HG02885 (cell line): ENCODE measurements at regions not wholly inside any gene's neighbourhood (a gene's known extent, or its start where the extent isn't known, plus 50 kb on each side); places are given as distances from the start of the nearest gene placed in this dataset.

ENCODE experiments used
- ATAC-seq: cut with Tn5 transposase; IDR thresholded peaks from one replicate; pipeline ENCODE4 v1.9.1; 2021; ENCODE audit warnings: mild to moderate bottlenecking; ENCODE audit not compliant: unreplicated experiment, poor library complexity

DNA sequence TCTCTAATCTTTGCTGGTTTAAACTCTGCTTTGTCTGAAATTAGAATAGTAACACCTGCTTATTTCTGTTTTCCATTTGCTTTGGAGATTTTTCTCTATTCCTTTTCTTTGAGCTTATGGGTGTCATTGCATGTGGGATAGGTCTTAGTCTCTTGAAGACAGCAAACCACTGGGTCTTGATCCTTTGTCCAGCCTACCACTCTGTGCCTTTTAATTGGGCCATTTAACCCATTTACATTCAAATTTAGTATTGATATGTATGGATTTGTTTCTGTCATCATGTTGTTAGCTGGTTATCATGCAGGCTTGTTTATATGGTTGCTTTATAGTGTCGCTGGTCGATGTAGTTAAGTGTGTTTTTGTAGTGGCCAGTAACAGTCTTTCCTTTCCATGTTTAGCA, 914.7 kb downstream of the MAT2B start:
- ATAC-seq: no peak

DNA sequence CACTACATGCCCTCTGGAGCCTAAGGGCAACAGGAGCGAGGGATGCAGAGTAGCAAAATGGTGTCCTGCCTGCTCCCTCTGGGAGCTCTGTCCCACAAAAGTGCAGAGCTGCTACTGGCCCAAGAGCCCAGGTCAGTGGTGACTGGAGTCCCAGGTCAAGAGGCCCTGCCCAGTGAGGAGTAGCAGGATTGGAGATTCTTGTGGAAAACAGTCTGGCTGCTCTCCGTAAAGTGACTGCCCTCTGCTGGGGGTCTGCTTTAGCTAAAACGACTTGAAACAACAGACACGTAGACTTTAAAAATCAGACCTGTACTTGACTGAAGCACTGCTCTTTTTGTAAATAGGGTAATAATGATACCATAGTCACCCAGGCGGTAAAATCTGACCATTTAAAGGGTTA, 917.0 kb downstream of the MAT2B start:
- ATAC-seq: no peak

DNA sequence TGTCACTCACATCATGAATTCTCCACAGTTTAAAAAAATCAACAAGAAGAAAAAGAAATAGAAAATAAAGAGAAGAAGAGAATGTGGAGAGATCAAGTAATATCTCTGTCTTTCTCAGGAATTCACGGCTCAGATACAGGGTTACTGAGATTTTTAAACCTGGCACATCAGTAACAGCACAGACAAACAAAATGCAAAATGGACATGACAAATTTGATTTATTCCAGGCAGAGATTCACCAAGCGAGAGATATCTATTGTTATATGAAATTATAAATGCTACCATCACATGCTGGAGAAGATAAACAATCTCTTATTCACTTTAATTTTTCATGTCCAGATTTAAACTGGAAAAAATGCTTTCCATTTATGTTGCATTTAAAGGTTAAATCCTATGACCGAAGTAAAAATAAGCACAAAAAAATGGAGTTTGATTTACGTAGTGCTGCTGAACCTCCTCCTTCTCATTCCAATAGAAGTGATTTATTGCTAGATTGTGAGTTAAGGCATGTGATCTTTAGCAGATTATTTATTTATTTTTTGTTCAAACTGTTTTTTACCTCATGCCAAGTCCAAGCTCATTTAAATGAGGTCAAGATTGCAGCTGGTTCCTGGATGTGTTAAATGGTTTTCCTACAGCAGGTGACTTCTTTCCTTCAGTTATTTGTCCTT, 926.4 kb downstream of the MAT2B start:
- ATAC-seq: no peak

DNA sequence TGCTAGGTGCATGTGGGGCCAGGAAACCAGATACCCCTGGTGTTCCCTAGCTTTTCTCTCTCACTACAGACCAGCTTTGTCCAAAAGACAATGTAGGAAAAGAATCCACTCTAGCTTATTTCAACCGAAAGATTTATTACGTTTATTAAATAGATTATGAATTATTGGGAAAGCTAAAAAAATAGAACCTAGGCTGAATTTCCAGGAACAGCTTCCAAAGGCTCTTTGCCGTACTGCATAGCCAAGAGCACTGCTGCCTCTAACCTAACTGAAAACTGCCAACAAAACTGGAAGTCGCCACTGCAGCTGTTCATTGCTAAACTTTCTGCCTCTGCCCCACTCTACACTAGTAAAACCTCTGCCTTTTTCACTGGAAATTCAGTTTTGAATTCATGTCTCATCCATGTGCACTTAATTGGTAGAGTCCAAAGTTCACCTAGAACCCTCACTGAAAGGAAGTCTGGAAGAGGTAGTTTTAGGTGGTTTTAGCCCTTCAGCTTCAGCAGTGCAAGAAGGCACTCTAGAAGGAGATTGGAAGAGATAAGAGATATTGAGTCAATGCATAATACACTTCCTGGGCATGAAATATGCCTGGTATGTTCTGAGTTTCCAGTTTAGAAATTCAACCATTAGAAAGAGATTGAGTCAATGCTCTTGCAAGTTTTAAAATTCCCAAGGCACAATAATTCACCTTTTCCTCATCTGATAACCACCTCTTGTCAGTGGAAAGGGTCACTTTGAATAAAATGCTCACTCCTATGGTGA, 927.9 kb downstream of the MAT2B start:
- no peak for ATAC-seq

DNA sequence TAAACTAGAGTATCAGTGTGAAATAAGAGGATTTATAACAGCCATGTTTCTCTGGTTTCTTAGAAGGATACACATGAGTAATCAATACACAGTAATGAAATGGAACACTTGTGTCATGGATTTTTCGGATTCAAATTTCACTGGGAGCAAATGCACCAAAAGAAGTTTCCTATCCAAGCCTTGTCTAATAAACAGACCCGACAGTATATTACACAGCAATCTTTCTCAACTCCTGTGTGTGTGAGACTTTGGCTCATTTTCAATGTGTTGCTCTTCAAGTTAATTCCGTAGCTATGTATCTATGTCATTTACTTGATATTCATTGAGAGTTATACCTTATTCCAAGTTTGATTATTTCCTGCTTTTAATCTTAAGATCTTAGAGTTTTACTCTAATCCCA, 930.2 kb downstream of the MAT2B start:
- ATAC-seq: no peak

DNA sequence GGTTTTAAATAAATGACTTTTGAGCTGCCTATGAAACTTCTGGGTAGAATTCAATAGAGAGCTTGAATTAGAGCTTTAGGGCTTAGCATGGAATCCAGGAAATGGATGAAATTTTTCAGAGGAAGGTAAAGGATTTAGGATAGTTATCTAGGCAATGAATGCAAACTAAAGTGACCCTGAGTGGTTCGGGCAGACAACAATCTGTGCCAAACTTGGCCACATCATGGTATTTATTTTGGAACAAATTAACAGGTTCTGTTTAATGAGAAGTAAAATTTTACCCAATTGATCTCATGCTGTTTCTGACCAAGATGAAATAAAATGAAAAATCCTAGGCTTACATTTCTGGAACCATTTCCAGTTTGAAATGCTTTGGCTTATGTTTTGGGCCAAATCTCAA, 934.4 kb downstream of the MAT2B start:
- ATAC-seq: no peak

DNA sequence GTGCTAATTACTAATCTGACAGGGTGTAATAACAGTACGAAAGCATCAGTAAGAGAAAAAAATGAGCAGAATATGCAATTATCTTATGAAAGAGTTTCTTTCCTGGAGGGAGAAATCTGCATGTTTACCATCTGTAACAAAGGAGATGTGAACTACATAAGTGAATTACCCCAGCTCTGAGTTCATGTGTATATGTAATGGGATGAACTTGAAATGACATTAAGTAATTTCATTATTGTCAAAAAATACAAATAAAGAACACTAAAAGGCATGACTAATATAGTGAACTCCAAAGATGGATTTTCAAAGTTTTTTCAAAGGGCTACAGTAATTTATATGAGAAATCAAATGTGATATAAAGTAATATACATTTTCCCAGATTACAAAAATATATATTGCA, 944.0 kb downstream of the MAT2B start:
- ATAC-seq: no peak

DNA sequence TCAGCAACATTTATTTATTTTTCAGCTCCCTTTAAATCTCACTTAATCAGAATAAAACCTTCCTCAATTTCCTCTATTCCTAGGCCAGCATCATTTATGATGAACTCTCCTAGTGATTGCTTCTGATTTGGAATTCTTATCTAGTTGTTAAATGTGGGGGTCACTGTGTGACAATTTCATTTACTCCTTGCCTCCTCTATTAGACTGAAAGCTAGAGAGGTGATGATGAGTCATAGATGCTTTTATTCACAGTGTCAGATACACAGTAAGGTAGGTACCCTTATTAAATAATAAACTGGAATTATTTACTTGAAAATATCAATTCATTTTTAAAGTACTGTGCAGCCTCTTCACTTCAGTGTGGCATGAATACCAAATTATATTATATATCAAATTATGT, 960.6 kb downstream of the MAT2B start:
- ATAC-seq: no peak

DNA sequence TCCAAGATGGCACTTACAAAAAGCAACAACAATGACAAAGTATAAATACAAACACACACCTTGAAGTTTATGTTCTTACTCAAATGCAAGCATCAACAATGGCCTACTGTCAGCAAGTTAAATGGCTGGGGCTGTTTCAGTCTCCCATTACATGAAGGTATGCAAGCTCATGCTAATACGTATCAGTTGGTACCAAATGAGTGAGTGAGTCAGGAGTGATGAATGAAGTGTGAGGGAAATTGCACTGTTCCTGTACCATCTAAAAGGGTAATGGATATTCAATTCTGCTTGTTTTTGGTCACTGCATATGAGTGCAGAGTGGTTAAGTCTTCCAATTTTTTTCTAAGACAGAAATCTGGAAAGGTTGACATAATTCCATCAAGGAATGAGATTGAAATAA, 964.9 kb downstream of the MAT2B start:
- ATAC-seq: no peak

DNA sequence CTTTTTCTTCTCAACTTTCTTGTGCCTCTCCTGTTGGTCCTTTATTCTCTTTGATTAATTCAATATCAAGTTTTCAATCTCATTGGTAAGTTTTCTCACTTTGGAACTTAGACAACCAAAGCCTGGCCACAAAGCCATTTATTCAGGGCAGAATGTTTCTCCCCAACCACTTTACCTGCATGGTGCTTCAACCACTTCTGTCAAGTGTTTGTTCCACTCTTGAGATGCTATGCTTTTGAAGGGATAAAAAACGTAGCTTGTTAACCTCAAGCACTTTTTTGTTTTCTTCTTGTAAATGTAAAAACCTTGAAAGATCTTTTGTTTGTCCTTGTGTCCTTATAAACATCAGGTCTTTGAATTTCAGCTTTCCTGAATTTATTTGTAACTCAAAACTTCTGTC, 966.7 kb downstream of the MAT2B start:
- no peak for ATAC-seq

DNA sequence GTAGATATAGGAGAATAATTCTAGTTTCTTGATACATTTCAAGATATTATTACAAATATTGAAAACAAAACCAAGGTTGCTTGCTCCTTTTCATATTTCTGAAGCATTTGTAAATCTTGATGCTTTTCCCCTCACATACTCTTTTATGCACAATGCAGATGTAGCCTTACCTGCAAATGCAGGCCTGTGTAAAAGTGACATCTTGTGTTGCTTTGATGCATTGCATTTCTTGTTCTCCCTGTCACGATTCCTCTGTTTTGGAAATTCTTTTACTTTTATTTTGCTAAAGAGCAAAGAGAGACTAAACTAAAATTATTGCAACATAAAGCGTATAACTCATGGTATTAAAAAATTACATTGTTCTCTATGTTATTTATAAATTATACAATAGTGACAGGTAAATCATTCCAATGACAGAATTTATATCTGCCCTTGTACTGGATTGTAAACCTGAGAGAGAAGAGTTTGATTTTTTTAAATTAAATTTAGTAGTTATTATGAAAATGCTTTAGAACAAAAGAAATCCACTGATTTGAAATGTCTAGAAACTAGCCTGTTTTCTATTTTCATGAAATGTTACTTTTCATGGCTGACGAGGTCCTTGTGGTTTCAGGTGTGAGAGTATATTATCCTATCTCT, 970.0 kb downstream of the MAT2B start:
- no peak for ATAC-seq

DNA sequence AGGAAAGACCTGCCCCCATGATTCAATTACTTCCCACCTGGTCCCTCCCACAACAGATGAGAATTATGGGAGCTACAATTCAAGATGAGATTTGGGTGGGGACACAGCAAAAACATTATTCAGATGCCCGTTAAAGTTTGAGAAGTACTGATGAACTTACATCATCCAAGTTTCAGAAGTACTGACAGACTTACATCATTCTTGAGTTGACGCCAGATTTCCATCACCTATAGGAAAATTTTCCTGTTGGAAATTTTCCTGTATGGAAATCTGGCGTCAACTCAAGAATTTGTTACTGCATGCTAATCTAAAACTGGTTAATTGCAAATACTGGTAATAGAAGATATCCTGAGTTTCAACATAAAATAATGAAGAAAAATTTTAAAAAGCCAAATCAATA, 975.9 kb downstream of the MAT2B start:
- ATAC-seq: no peak

DNA sequence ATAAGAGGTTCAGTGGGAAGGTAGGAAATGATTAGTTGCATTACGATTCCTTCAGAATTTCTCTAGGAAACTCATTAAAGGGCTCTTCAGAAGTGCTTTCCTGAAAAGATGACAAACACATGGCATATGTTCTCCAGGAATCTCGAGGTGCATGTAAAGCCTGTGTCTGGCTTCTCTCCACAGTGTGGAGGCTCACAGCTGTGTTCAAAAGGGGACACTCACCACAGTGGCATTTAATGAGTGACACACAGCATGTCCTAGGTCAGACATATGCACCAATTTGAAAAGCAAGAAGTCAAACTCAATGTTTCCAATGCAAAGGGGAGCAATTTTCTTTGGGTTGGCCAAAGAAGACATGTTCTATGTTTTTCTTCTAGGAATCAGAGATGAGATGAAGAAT, 976.9 kb downstream of the MAT2B start:
- no peak for ATAC-seq

DNA sequence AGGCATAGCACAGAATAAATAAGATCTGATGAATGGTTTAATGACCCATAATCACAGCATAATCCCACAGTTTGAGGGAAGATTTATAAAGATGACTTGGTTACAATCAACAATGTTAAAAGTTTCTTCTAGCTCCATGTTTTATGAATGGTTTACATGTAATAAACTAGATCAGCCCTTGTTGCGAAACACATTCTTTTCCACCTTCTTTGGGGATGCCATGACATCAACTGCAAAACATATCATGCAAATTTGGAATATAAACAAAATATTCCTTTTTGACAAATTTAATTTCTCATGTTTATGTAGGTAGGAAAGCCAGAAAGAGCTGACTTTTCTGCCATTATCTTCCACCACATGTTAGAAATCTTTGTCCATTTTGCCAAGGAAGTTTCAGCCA, 979.5 kb downstream of the MAT2B start:
- no peak for ATAC-seq

DNA sequence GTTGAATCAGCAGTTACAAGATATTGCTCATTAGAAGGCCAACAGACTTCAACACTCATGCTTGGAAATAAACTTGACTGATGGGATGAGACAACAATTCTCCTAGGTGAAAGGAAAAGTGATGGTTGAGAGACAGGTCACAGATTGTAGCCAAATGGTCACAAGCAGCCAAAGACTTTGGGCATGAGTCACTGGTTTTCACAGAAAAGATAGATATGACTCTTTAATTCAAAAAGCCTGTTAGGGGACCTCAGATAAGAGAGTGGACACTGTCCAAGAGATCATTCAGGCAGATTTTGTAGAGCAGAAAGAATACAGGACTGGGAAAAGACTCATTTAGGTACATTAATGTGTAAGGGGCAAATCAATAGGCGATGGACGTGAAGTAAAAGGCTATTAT, 982.5 kb downstream of the MAT2B start:
- no peak for ATAC-seq

DNA sequence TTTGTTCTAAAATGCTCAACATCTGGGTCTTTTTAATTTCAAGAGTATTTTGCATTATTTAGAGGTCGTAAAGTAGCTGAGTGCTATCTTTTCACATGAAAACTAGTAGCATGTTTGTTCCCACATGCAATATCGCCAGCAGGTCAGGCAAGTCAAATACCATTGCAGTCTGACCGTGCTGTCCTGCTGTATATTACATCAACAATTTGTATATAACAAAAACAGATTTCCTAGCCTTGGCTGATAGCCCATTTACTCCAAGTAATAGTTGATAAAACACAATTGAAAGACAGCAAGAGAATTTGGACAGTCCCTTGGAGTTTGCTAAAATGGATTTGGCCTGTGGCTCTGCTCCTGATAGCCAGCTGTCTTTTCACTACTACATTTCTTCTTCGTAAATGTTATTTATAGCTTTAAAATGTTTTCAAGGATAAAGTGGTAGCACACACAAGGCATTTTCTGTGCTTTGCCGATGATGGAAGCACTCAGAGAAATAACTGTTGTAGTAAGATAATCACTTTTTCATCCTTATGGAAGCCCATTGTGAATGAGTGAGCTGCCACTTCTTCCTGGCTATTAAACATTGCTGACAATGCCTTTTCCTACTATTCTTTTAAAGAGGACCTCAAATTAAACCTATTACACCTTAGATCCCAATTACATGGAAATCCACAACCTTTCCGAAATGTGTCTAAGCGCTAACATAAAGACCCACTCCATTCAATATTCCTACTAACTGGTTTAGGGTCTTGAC, 992.1 kb downstream of the MAT2B start:
- no peak for ATAC-seq

DNA sequence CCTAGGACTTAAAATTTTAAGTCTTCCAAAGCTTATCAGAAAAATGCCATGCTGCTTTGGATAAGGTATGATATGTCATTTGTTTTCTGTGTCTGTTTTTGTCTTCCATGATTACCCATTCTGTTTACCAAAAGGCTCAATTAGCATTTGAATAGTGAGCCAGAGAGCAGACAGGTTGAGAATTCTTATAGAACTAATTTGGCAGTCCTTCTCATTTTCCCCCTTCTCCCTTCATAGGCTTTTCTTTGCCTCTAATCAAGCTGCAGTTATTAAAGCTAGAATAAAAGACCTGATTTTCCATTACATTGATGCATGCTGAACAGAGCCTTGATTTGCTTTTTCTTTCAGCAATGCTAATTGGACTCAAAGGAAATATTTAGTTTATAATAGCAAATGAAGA, 993.0 kb downstream of the MAT2B start:
- ATAC-seq: no peak

DNA sequence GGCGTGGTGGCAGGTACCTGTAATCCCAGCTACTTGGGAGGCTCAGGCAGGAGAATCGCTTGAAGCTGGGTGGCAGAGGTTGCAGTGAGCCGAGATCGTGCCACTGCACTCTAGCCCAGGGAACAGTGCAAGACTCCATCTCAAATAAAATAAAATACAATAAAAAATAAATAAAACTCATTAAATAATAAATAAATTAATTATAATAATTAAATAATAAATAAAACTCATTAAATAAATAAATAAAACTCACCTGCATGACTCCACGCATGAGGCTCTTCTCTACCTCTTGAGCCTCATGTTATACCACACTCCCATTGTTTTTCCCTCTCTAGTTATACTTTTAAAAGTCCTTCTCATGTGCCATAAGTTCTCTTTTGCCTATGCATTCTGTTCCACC, 995.4 kb downstream of the MAT2B start:
- no peak for ATAC-seq

DNA sequence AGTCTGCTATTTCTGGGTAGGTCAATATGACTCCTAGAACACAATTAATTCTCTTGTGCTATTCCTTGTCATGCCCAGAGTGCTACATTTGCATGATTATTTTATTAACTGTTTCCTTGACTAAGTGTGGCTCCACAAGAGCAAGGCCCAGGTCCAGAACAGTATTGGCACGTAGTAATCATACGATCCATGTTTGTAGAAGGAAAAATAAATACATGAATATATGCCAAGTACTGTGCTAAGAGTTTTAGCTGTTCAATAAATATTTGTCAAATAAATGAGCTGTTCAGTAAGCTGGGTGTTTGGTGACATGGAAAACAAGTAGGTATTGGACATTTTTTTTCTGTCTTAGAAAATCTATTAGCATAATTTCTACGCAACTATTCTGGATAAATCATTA, 995.9 kb downstream of the MAT2B start:
- no peak for ATAC-seq

DNA sequence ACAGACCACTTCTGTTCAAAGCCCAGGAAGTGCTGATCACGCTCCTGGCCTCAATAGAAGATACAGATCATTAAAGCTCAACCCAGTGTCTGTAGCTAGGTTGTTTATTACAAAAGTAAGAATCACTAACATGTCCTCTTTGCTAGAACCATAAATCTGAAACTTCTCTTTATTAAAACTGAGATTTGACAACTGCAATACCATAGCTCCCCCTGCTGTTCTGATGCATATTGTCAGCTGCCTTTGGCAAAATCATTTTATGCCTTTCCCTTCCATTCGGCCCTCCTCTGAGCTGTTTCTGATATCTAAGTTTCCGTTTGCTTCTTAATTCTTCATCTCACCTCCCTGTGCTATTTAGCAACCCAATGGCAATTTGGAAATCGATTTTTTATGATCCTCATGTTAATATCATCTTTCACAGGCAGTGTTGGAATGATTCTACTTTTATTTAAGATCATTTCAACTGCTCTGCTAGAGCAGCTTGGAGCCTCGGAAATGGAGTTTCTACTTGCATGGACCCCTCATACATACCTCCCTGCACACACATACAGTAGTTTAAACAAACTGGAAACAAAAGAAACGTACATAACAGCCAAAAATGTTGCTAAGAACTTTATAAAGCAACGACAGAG, 998.8 kb downstream of the MAT2B start:
- ATAC-seq: peak; percentile 82

DNA sequence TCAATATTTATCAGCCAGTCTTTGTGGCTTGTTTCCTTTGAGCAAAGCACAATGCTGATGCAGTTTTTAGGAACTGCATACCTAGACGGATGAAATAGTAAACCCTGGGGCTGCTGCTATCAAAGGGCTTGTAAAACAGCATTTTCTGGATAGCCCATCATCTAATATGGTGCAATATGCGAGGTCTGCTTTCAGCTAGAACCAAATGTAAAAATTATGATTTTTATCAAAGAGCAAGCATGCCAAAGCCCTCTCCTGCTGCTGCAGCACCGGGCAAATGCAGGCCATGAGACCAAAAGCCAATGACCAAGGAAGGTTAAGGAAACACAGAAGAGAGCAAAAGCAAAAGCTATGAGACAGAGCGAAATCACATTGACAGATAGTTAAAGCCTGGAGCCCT, 1000.4 kb downstream of the MAT2B start:
- no peak for ATAC-seq
